HG03521 (cell line): ENCODE measurements at regions not wholly inside any gene's neighbourhood (a gene's known extent, or its start where the extent isn't known, plus 50 kb on each side); places are given as distances from the start of the nearest gene placed in this dataset.
"Not testable (repeated sequence)": the region's sequence is repeated elsewhere in the genome, so short reads cannot be mapped to it uniquely, and the experiment has no call there.

Source experiments
- ATAC-seq: cut with Tn5 transposase; IDR thresholded peaks from one replicate; pipeline ENCODE4 v1.9.1; 2021; ENCODE audit warnings: mild to moderate bottlenecking, moderate library complexity; ENCODE audit not compliant: unreplicated experiment

DNA sequence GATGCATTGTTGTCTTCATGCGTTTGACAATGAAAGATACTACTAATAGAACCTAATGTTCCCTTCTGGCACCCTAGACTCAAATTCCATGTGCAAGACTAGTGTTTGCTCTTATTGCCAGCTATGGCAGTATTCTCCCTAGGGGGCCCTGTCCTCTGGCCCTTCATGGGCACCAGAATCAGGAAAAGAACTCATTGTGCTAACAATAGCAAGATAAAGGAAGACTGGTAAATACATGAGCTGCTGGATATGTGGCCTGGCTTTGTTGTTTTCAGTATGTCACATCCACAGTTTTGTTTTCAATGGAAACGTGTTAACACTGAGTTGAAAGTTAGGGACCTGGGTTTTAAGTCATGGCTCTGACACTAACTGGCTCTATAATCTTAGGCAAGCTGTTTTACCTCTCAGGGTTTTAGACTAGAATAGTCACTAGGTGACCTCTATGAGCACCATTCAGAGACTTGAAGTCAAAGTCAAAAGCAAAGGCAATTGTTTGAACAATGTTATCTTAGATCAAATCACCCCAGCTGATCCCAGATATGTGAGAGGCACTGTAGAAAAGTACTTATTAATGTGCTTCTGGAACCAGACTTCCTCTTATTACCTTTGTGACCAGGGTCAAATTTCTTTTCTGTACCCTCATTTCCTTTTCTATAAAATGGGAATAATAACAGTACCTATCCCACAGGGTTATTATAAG lies 253.7 kb upstream of the DIAPH2 start:
- ATAC-seq = no peak

GRCh38 chrX:96432647-96433046 lies 252.0 kb upstream of the DIAPH2 start:
- no peak for ATAC-seq

DNA sequence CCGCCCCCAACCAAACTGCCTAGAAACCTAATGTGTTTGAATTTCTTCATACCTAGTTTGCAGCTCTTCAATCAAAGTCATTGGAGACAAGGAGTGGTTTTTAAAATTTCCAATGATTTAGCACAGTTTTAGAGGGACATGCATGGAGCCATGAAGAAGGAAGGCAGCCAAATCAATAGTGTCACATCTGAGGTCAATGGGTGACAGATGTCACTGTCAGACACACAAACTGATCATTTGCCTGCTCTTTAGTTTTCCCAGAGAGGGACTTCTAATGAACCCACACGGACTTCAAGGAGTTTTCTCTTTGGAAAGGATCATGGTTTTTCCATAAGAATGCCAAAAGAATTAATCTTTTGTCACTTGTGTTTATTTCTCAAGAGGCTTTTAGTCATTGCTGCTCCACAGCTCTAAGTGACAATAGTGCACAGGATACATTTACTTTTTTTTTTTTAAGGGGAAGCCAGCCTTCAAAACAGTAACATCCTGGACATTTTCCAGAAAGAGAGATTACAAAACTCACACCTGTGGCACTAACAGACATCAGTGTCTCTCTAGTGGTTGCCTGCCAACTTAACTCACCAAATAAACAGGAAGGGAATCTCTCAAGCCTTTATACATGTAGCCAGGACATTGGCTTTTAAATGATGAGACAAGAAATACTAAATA lies 251.1 kb upstream of the DIAPH2 start:
- ATAC-seq = no peak

DNA sequence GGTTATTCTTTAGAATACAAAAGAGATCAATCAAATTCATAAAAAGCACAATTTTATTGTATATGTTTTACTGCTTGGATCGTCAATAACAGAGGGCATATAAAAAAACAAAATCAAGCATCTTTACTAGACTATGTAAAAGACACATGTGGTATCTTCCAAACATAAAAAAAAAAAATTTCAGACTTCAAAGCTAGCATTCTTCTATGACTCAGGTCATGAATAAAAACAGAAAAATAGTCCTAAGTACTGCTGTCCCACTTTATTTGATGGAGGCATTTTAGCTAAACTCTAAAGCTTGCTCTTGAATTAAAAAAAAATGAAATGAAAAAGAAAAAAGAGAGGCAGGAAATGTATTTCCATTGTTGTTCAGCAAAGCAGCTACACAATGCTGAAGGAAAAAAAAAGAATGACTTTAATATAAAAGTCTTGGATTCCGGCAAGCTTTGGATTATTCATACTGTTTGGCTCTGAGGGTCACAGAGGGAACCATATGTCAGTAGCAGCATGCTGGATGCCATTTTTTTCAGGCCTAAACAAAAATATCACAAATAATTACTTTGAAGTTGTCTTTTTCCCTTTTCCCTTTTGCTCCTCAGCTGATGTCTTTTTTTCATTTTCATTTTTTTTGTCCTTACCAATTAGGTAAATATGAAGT lies 249.1 kb upstream of the DIAPH2 start:
- no peak for ATAC-seq

DNA sequence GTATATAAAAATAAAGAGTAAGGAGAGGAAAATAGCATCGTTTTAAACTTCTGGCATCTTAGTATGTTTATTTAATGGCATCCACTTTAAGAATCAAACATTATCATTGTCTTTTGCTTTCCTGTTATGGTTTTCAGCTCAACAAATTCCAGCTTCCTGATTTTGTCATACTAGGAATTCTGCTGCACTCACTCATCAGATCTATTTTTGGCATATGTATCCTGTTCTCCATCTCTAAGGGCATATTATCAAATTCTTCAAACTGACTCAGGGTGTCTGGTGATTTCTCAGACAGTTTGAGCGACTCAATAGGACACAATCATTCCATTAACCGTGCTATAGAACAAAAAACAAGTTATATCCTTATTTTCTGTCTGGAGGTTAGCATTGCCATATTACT lies 248.5 kb upstream of the DIAPH2 start:
- no peak for ATAC-seq

GRCh38 chrX:96438803-96439202 lies 245.8 kb upstream of the DIAPH2 start:
- no peak for ATAC-seq

DNA sequence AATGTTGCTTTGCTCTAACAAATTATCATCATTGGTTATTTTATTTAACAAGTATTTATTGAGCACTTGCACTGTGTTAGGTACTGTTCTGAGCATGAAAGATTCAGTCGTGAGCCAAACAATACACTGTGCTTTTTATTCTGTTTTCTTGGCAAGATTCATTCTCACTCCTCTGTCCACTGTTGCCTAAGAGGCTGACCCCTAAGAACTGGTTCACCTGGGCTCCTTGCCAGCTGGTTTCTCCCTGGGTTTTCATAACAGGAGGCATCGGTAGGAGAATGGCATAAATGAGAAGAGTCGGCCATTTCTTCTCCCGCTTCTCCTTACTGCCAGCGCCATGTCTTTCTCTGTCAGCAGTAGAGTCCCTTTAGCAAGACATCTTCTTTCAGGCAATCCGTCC lies 243.7 kb upstream of the DIAPH2 start:
- no peak for ATAC-seq

- ATAC-seq = no peak
Measured at GRCh38 chrX:96445531-96446065, 239.0 kb upstream of the DIAPH2 start.

- ATAC-seq = no peak
Measured at GRCh38 chrX:96446524-96446923, 238.1 kb upstream of the DIAPH2 start.

DNA sequence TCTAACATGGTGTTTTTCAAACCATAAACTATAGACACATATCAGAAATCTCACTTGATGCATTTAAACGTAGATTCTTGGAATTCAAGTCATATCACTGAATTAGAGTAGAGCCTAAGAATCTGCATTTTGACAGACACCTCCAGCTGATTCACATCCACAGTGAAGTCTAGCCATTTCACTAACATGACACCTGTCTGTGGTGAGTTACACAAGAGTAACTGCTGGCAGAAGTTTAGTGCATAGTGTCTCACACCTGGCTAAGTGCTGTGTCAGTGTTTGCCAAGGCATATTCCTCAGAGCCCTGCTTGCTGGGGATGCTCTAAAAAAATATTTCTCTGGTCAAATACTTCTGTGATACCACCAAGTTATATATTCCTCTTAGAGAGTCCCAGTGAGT lies 237.5 kb upstream of the DIAPH2 start:
- no peak for ATAC-seq

DNA sequence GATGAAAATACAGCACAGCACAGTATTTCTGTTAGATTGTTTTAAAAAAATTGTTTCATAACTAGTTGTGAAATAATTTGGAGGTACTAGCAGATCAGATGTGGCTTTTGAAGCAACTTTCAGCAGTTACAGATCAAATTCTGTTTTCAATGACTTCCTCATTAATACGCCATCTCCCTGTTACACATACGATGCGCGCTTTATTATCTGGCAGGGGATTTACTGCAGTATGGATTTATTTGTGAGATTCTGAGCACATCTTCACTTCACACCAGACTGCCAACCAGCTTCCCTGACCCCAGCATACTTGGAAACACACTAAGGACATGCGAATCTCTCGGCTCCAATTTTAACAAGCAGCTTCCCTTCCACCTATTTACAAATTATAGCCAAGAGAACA lies 235.5 kb upstream of the DIAPH2 start:
- no peak for ATAC-seq

- no peak for ATAC-seq
Measured at GRCh38 chrX:96449896-96450295, 234.7 kb upstream of the DIAPH2 start.

GRCh38 chrX:96453139-96453538 lies 231.5 kb upstream of the DIAPH2 start:
- ATAC-seq = peak; percentile 76

GRCh38 chrX:96455078-96455477 lies 229.6 kb upstream of the DIAPH2 start:
- no peak for ATAC-seq

GRCh38 chrX:96464880-96465558 lies 219.6 kb upstream of the DIAPH2 start:
- ATAC-seq = no peak

GRCh38 chrX:96474029-96474740 lies 210.5 kb upstream of the DIAPH2 start:
- no peak for ATAC-seq

- ATAC-seq = no peak
Measured at GRCh38 chrX:96474741-96475125, 209.9 kb upstream of the DIAPH2 start.

DNA sequence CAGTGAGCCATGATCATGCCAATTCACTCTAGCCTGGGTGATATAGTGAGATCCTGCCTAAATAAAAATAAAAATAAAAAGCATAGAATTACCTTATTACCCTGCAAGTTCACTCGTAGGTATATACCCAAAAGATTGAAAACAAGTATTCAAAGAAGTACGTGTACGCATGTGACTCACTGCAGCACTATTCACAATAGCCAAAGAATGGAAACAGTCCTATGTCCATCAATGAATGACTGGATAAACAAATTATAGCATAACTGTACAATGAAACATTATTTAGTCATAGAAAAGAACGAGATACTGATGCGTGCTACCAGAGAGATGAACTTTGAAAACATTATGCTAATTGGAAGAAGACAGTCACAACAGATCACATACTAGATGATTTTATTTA lies 204.6 kb upstream of the DIAPH2 start:
- ATAC-seq = no peak

- no peak for ATAC-seq
Measured at GRCh38 chrX:96481831-96482230, 202.8 kb upstream of the DIAPH2 start.

- ATAC-seq = no peak
Measured at GRCh38 chrX:96483647-96484160, 200.9 kb upstream of the DIAPH2 start.

- ATAC-seq = not testable (repeated sequence)
Measured at GRCh38 chrX:96486687-96487086, 198.0 kb upstream of the DIAPH2 start.
